Left ventricle myocardium inferior (tissue), 1 donor: ENCODE measurements at regions not wholly inside any gene's neighbourhood (a gene's known extent, or its start where the extent isn't known, plus 50 kb on each side); places are given as distances from the start of the nearest gene placed in this dataset.
"Not testable (repeated sequence)": the region's sequence is repeated elsewhere in the genome, so short reads cannot be mapped to it uniquely, and the experiment has no call there.

ENCODE experiments used
- DNase-seq: peaks from one replicate; pipeline ENCODE4 v3.0.0-alpha.2; 2020
- H3K27ac ChIP-seq: fragments of 200-600 bp; replicated peaks from 2 replicates; pipeline ENCODE4 v1.8.0; 2021
- H3K27me3 ChIP-seq: fragments of 200-600 bp; 2 replicates; pipeline ENCODE4 v1.8.0; 2021; ENCODE audit warnings: low read depth
- H3K36me3 ChIP-seq: fragments of 200-600 bp; 2 replicates; pipeline ENCODE4 v1.8.0; 2021
- H3K4me1 ChIP-seq: fragments of 200-600 bp; 2 replicates; pipeline ENCODE4 v1.8.0; 2021
- H3K4me3 ChIP-seq: fragments of 200-600 bp; 2 replicates; pipeline ENCODE4 v1.8.0; 2021; ENCODE audit warnings: mild to moderate bottlenecking, moderate library complexity
- H3K9me3 ChIP-seq: fragments of 200-600 bp; replicated peaks from 2 replicates; pipeline ENCODE4 v1.8.0; 2021
- intact Hi-C: fragments of 100-400 bp; cut with micrococcal nuclease; formaldehyde crosslinking; loops from one replicate; pipeline ENCODE4 v1.11.0; 2022
- TF ChIP-seq, protein P1 (sequence below): fragments of 200-600 bp; IDR thresholded peaks from 2 replicates; pipeline ENCODE4 v1.8.0; 2021; ENCODE audit warnings: antibody characterized with exemption, mild to moderate bottlenecking, borderline replicate concordance
- donor health status: DM: no; HTN: yes; CAD: no; lungs with severe emphysema.

- H3K27me3 ChIP-seq: no peaks in the 10 kb centered on the region
- no peaks in the 10 kb centered on the region for H3K36me3 ChIP-seq
- TF ChIP-seq, protein P1, sequence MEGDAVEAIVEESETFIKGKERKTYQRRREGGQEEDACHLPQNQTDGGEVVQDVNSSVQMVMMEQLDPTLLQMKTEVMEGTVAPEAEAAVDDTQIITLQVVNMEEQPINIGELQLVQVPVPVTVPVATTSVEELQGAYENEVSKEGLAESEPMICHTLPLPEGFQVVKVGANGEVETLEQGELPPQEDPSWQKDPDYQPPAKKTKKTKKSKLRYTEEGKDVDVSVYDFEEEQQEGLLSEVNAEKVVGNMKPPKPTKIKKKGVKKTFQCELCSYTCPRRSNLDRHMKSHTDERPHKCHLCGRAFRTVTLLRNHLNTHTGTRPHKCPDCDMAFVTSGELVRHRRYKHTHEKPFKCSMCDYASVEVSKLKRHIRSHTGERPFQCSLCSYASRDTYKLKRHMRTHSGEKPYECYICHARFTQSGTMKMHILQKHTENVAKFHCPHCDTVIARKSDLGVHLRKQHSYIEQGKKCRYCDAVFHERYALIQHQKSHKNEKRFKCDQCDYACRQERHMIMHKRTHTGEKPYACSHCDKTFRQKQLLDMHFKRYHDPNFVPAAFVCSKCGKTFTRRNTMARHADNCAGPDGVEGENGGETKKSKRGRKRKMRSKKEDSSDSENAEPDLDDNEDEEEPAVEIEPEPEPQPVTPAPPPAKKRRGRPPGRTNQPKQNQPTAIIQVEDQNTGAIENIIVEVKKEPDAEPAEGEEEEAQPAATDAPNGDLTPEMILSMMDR: no peak
- H3K27ac ChIP-seq: no peak overlapping the region
- no peaks in the 10 kb centered on the region for H3K4me1 ChIP-seq
- no peak overlapping the region for H3K4me3 ChIP-seq
- no peak for DNase-seq
- no peaks in the 10 kb centered on the region for H3K9me3 ChIP-seq
- intact Hi-C loops: no loop called here
Measured at GRCh38 chr2:208892203-208892602, 485.6 kb downstream of the PTH2R start.

GRCh38 chr2:208906330-208906729 is 499.7 kb downstream of the PTH2R start:
- TF ChIP-seq, protein P1: no peak
- no peaks in the 10 kb centered on the region for H3K36me3 ChIP-seq
- no peak overlapping the region for H3K4me3 ChIP-seq
- no peak overlapping the region for H3K27ac ChIP-seq
- no peaks in the 10 kb centered on the region for H3K27me3 ChIP-seq
- intact Hi-C loops: no loop called here
- no peaks in the 10 kb centered on the region for H3K4me1 ChIP-seq
- H3K9me3 ChIP-seq: peaks cover 12% of the 10 kb centered on the region
- DNase-seq: no peak

- Histone ChIP-seq H3K4me3 (no peak overlapping the region), H3K9me3 (peaks cover 4% of the 10 kb centered on the region), H3K27ac (no peak overlapping the region), H3K36me3 (no peaks in the 10 kb centered on the region), H3K4me1 (no peaks in the 10 kb centered on the region), H3K27me3 (no peaks in the 10 kb centered on the region)
- intact Hi-C loops: no loop called here
- TF ChIP-seq, protein P1: no peak
- no peak for DNase-seq
Measured at GRCh38 chr2:208915401-208915800, 508.4 kb upstream of the MAP2 start.

DNA sequence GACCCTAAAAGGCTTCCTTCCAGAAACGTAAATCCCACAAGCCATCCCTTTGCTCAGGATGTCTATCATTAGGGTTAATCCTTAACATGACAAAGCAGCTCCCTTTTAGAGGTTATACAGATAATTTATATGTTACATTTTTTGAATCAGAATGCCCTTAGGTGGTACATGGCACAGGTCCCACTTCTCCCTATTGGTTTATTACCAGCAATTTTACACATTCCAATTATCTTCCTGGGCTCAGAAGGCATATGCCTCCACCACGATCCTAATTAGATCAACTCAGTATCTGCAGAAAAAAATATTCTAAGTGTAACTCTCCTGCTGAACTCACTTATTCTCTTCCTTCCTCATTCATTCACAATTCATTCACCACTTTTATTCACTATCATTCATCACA is 507.0 kb upstream of the MAP2 start:
- TF ChIP-seq, protein P1: no peak
- intact Hi-C loops: no loop called here
- Histone ChIP-seq H3K4me3 (no peak overlapping the region), H3K27ac (no peak overlapping the region), H3K4me1 (no peaks in the 10 kb centered on the region), H3K27me3 (no peaks in the 10 kb centered on the region), H3K9me3 (peaks cover 10% of the 10 kb centered on the region), H3K36me3 (no peaks in the 10 kb centered on the region)
- no peak for DNase-seq

GRCh38 chr2:208921358-208921757 is 502.5 kb upstream of the MAP2 start:
- H3K36me3 ChIP-seq, DNase-seq, H3K27me3 ChIP-seq, H3K4me1 ChIP-seq, H3K4me3 ChIP-seq, H3K27ac ChIP-seq, intact Hi-C loops: not testable (repeated sequence)
- peaks cover 27% of the 10 kb centered on the region for H3K9me3 ChIP-seq

DNA sequence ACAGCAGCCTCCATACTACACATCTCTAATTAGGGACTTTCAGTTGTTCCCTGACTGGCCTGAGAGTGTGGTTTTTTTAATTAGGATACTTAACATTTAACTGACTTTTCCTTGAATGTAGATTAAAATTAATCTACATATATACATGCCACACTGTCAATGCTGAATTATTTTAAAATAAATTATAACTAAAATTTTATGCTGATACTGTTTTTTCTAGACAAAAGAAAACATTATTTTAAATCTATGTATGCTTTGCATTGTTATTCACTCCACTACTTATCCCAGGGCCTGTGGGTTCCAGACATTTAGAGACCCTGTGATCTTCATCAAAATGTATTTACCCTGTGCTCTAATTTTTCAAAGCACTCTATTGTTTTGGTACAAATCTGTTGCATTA is 496.0 kb upstream of the MAP2 start:
- Histone ChIP-seq H3K4me3 (no peak overlapping the region), H3K4me1 (no peaks in the 10 kb centered on the region), H3K27me3 (no peaks in the 10 kb centered on the region), H3K9me3 (peaks cover 8% of the 10 kb centered on the region), H3K36me3 (no peaks in the 10 kb centered on the region), H3K27ac (no peak overlapping the region)
- TF ChIP-seq, protein P1: no peak
- intact Hi-C loops: no loop called here
- no peak for DNase-seq
